ENCODE measurements at regions not wholly inside any gene's neighbourhood (a gene's known extent, or its start where the extent isn't known, plus 50 kb on each side); places are given as distances from the start of the nearest gene placed in this dataset.

- TF ChIP-seq MAX (IDR thresholded peaks at IDR 0.05) (no peak), POLR2A (IDR thresholded peaks at IDR 0.05; ENCODE audit: borderline replicate concordance, extremely low read depth, insufficient read depth, insufficient read length) (no peak), REST (IDR thresholded peaks at IDR 0.05; ENCODE audit: low read depth) (no peak), CTCF (IDR thresholded peaks at IDR 0.05 in 2 of 3, conservative IDR thresholded peaks at IDR 0.05 in 1 of 3; ENCODE audit: borderline replicate concordance in 1 of 3, insufficient read depth in 1 of 3, low read depth in 2 of 3, low read length in 2 of 3) (no peak)
Observed at GRCh38 chr2:144749188-144749587, 229.3 kb upstream of the ZEB2 start.
